Gastrocnemius medialis (tissue), 4 donors: ENCODE measurements at regions not wholly inside any gene's neighbourhood (a gene's known extent, or its start where the extent isn't known, plus 50 kb on each side); places are given as distances from the start of the nearest gene placed in this dataset.
A peak's percentile ranks its signal among the peaks of the same experiment; 100 is the strongest.

Experiments
- ATAC-seq, 2 donors: fragments of 150-250 bp; one replicate each; pipeline ENCODE4 v1.9.1; 2016
- DNase-seq, 2 donors: peaks; one replicate each; pipeline ENCODE4 v3.0.0-alpha.2; 2019
- H3K27ac ChIP-seq, 4 donors: fragments of 200-600 bp; sonication (generic); 1 replicate in 1 of 4; 2 replicates in 3 of 4; pipeline ENCODE4 v1.5.1; 2016 to 2018; ENCODE audit warnings: mild to moderate bottlenecking in 2 of 4, moderate library complexity in 1 of 4
- H3K27me3 ChIP-seq, 3 donors: fragments of 200-600 bp; sonication (generic) in 2 of 3; 1 replicate in 1 of 3; 2 replicates in 2 of 3; pipeline versions ENCODE4 v1.5.1 to v1.6.0; 2016 to 2019; ENCODE audit warnings: mild to moderate bottlenecking in 1 of 3, moderate library complexity in 1 of 3
- H3K36me3 ChIP-seq, 2 donors: fragments of 200-600 bp; sonication (generic) in 1 of 2; one replicate each; pipeline ENCODE4 v1.5.1; 2017 to 2018
- H3K4me1 ChIP-seq, 2 donors: fragments of 200-600 bp; sonication (generic) in 1 of 2; one replicate each; pipeline ENCODE4 v1.5.1; 2016 to 2017; ENCODE audit warnings: mild to moderate bottlenecking in 2 of 2
- H3K4me3 ChIP-seq, 4 donors: fragments of 200-600 bp; sonication (generic) in 3 of 4; 1 replicate in 1 of 4; 2 replicates in 3 of 4; pipeline ENCODE4 v1.5.1; 2016 to 2019; ENCODE audit warnings: mild to moderate bottlenecking in 2 of 4
- H3K9me3 ChIP-seq, 3 donors: fragments of 200-600 bp; sonication (generic) in 2 of 3; 1 replicate in 1 of 3; 2 replicates in 2 of 3; pipeline ENCODE4 v1.5.1; 2016 to 2019
- CTCF ChIP-seq, 5 experiments: fragments of 450-650 bp in 3 of 5; fragments of 200-600 bp in 2 of 5; sonication (generic) in 2 of 5; IDR thresholded peaks in 4 of 5; conservative IDR thresholded peaks in 1 of 5; 1 replicate in 4 of 5; 2 replicates in 1 of 5; pipeline ENCODE4 v1.5.1; 2016 to 2019; ENCODE audit warnings: antibody characterized with exemption in 5 of 5, mild to moderate bottlenecking in 3 of 5, moderate library complexity in 3 of 5
- POLR2A ChIP-seq, 2 donors: fragments of 450-650 bp; IDR thresholded peaks; one replicate each; pipeline ENCODE4 v1.6.1; 2017; ENCODE audit warnings: antibody characterized with exemption in 2 of 2, mild to moderate bottlenecking in 2 of 2, moderate library complexity in 2 of 2
- in situ Hi-C, 4 donors: fragments of 200-750 bp; cut with MboI; loops; one replicate each; pipeline versions ENCODE4 v1.15.0 to v1.8.0; 2017; ENCODE audit warnings: low sequenced_read_pairs in 4 of 4
- intact Hi-C: fragments of 100-400 bp; cut with DNase I; formaldehyde crosslinking; loops from one replicate; pipeline ENCODE4 v1.15.1; 2023; ENCODE audit warnings: low total_unique reads

- Histone ChIP-seq H3K36me3 (no peaks in the 10 kb centered on the region), H3K27ac (no peak overlapping the region), H3K4me1 (no peaks in the 10 kb centered on the region), H3K4me3 (no peak overlapping the region), H3K27me3 (no peaks in the 10 kb centered on the region), H3K9me3 (no peaks in the 10 kb centered on the region)
- in situ Hi-C loops (no loop called here), intact Hi-C loops (no loop called here)
- no peak for TF ChIP-seq CTCF (IDR thresholded peaks at IDR 0.05 in 4 of 5, conservative IDR thresholded peaks at IDR 0.05 in 1 of 5)
- no peak for TF ChIP-seq POLR2A (IDR thresholded peaks at IDR 0.05)
- DNase-seq: no peak
- ATAC-seq: no peak
Measured at GRCh38 chr7:142401951-142402350, 144.1 kb upstream of the PRSS58 start.

- Histone ChIP-seq H3K4me3 (no peak overlapping the region), H3K27me3 (no peaks in the 10 kb centered on the region), H3K27ac (no peak overlapping the region), H3K9me3 (no peaks in the 10 kb centered on the region), H3K4me1 (no peaks in the 10 kb centered on the region), H3K36me3 (no peaks in the 10 kb centered on the region)
- no peak for ATAC-seq
- in situ Hi-C loops (no loop called here), intact Hi-C loops (no loop called here)
- no peak for DNase-seq
- TF ChIP-seq POLR2A (IDR thresholded peaks at IDR 0.05) (no peak), CTCF (IDR thresholded peaks at IDR 0.05 in 4 of 5, conservative IDR thresholded peaks at IDR 0.05 in 1 of 5) (no peak)
Measured at GRCh38 chr7:142400042-142400533, 142.2 kb upstream of the PRSS58 start.

- intact Hi-C loops (no loop called here), in situ Hi-C loops (no loop called here)
- DNase-seq (no peak), ATAC-seq (peak in 1 of 2 donors; percentile 53)
- peak in 3 of 5 experiments; percentile 20 to 50 (median 31) for TF ChIP-seq CTCF (IDR thresholded peaks at IDR 0.05 in 4 of 5, conservative IDR thresholded peaks at IDR 0.05 in 1 of 5)
- no peak for TF ChIP-seq POLR2A (IDR thresholded peaks at IDR 0.05)
- Histone ChIP-seq H3K27ac (no peak overlapping the region), H3K4me1 (no peaks in the 10 kb centered on the region), H3K4me3 (no peak overlapping the region), H3K9me3 (no peaks in the 10 kb centered on the region), H3K27me3 (no peaks in the 10 kb centered on the region), H3K36me3 (no peaks in the 10 kb centered on the region)
Measured at GRCh38 chr7:142391191-142391992, 133.5 kb upstream of the PRSS58 start.

GRCh38 chr7:142389544-142389943 is 131.7 kb upstream of the PRSS58 start:
- H3K27ac ChIP-seq: no peak overlapping the region
- ATAC-seq: no peak
- peaks cover 0 to 7% of the 10 kb centered on the region in 2 donors for H3K4me1 ChIP-seq
- H3K4me3 ChIP-seq: no peak overlapping the region
- in situ Hi-C loops: no loop called here
- no peaks in the 10 kb centered on the region for H3K36me3 ChIP-seq
- no peak for TF ChIP-seq CTCF (IDR thresholded peaks at IDR 0.05 in 4 of 5, conservative IDR thresholded peaks at IDR 0.05 in 1 of 5)
- no peak for TF ChIP-seq POLR2A (IDR thresholded peaks at IDR 0.05)
- H3K27me3 ChIP-seq: no peaks in the 10 kb centered on the region
- DNase-seq: no peak
- intact Hi-C loops: no loop called here
- H3K9me3 ChIP-seq: no peaks in the 10 kb centered on the region
